ENCODE measurements at regions not wholly inside any gene's neighbourhood (a gene's known extent, or its start where the extent isn't known, plus 50 kb on each side); places are given as distances from the start of the nearest gene placed in this dataset.

- no peak for TF ChIP-seq CTCF (IDR thresholded peaks at IDR 0.05; ENCODE audit: insufficient read depth, low read length, missing control alignments)
- no peak for DNase-seq (ENCODE audit: low read depth, low spot score)
- H3K4me3 ChIP-seq (ENCODE audit: low read depth, low read length): no peak overlapping the region
- ChIA-PET POLR2A (no interaction called here), CTCF (no interaction called here)
Observed at GRCh38 chr13:40376867-40377535, 289.4 kb downstream of the FOXO1 start.

DNA sequence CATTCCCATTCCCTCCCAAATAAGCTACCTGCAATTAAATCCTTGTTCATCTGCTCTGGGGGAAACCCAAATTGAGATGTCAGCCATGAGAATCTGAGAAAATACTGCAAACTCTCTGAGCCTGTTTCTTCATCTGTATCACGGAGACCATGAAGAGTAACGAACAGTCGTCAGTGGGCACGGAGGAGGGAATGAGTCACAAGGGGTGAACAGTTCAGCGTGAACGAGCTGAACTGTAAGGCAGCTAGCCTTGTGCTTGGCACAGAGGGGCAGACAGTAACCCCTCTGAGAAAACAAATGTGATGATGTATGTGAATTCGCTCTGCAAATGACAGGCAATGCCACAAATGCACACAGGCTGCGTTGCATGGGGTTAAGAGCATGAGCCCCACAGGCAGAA is 288.7 kb downstream of the FOXO1 start:
- TF ChIP-seq CTCF (IDR thresholded peaks at IDR 0.05; ENCODE audit: insufficient read depth, low read length, missing control alignments): no peak
- POLR2A ChIA-PET: no interaction called here
- H3K4me3 ChIP-seq (ENCODE audit: low read depth, low read length): no peak overlapping the region
- DNase-seq (ENCODE audit: low read depth, low spot score): no peak
- CTCF ChIA-PET: interaction anchor here (0.7 kb wide), 1 partner anchor 12 kb away, joined by 3 read pairs; no protein-coding TSS in a partner anchor

GRCh38 chr13:40379196-40379595 is 287.2 kb downstream of the FOXO1 start:
- ChIA-PET CTCF (interaction anchor here (0.6 kb wide), 1 partner anchor 93 kb away, joined by 3 read pairs; no protein-coding TSS in a partner anchor), POLR2A (no interaction called here)
- H3K4me3 ChIP-seq (ENCODE audit: low read depth, low read length): no peak overlapping the region
- no peak for DNase-seq (ENCODE audit: low read depth, low spot score)
- TF ChIP-seq CTCF (IDR thresholded peaks at IDR 0.05; ENCODE audit: insufficient read depth, low read length, missing control alignments): no peak

DNA sequence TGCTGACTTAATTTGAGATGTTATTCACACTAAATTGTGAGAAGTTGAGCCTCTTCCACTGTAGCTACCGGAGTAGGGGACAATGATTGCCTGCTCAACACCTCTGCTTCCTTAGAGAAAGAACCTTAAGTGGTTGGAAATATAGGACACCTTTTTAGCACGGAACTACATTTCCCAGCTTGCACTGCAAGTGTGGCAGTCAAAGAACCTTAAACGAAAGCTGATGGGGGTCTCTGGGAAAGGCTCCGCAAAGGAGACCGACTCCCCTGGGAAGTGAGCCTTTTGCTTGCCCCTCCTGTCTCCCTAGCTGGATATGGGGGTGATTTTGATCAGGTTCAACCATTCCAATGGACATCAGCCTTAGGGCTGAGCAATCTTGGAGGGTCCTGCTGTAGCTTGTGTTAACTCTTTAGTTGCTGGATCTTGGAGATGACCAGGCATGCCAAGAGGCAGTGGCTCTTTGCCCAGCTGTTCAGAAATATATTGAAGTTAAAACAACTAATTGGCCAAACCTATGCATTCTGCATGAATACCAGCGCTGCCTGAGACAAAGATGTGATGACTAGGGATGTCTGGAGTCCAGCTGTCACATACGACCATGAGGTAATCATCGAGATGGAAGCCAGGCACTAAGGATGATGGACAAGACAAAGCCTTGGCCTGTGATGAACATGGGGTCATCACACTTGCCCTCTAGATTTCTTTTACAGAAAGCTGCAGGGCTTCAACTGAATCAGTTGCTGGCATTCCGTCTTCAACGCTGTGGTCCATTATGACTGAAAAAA is 286.5 kb downstream of the FOXO1 start:
- ChIA-PET POLR2A (no interaction called here), CTCF (interaction anchor here (0.6 kb wide), 1 partner anchor 93 kb away, joined by 3 read pairs; no protein-coding TSS in a partner anchor)
- no peak overlapping the region for H3K4me3 ChIP-seq (ENCODE audit: low read depth, low read length)
- no peak for TF ChIP-seq CTCF (IDR thresholded peaks at IDR 0.05; ENCODE audit: insufficient read depth, low read length, missing control alignments)
- no peak for DNase-seq (ENCODE audit: low read depth, low spot score)

DNA sequence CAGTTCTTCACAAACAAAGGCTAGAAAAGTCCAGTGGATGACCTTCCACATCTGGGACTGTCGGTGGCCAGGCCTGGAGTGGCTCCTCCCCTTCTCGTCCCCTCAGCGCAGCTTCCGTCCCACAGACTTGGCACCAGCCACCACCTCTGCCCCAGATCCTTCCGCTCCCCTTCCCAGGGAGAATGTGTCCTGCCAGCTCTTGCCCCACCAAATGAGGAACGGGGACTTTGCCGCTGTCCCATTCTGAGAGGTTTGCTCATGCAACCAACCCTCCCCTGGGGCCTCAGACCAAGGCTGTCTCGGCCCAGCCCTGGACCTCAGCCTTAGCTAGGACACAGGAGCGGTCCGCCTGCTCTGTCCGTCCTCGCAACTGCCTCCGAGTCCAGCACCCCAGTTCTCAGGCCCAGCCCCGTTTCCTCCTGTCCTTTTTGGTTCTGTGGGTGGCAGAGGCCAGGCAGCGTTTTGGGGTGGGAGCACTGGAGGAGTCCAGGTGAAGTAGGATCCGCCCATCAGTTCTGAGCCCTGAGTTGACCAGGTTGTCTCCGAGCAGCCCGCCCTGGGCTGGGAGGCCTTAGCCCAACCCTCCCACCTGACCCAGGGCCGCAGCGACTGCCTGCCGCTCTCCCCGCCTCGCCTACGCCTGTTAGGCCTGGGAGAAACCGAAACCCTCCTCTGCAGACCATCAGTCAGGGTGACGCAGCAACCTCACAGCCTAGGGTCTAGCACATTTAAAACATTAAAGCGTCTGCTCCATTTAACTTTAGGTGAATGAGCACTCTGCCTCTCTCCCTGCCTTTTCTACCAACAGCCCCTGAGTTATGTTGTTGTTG is 284.3 kb downstream of the FOXO1 start:
- ChIA-PET CTCF (no interaction called here), POLR2A (no interaction called here)
- no peak for DNase-seq (ENCODE audit: low read depth, low spot score)
- H3K4me3 ChIP-seq (ENCODE audit: low read depth, low read length): no peak overlapping the region
- no peak for TF ChIP-seq CTCF (IDR thresholded peaks at IDR 0.05; ENCODE audit: insufficient read depth, low read length, missing control alignments)

- ChIA-PET CTCF (no interaction called here), POLR2A (no interaction called here)
- DNase-seq (ENCODE audit: low read depth, low spot score): no peak
- no peak for TF ChIP-seq CTCF (IDR thresholded peaks at IDR 0.05; ENCODE audit: insufficient read depth, low read length, missing control alignments)
- H3K4me3 ChIP-seq (ENCODE audit: low read depth, low read length): no peak overlapping the region
Observed at GRCh38 chr13:40383132-40383531, 283.3 kb downstream of the FOXO1 start.
